HepG2 (cell line): ENCODE measurements at regions not wholly inside any gene's neighbourhood (a gene's known extent, or its start where the extent isn't known, plus 50 kb on each side); places are given as distances from the start of the nearest gene placed in this dataset.

Source experiments
- ATAC-seq: fragments of 200-7000 bp; cut with Tn5 transposase; 3 replicates; pipeline ENCODE4 v1.9.1; 2020; ENCODE audit warnings: mild to moderate bottlenecking, moderate library complexity
- BruUV-seq: library from RNA; stranded (reverse); fragments of 400-500 nt; replicated peaks from 2 replicates; lab custom pipeline; 2021; lab: Mats Ljungman, UMichigan
- CTCF ChIA-PET: fragments of 300-600 bp; formaldehyde crosslinking; extraction: SDS; loops from one replicate; lab custom pipeline; 2021; ENCODE audit warnings: low total read pairs, inconsistent platforms, low intra/inter-chr PET ratio; lab: Yijun Ruan, JAX
- POLR2A ChIA-PET: fragments of 350-600 bp; sonication (Branson Sonifier 250); formaldehyde crosslinking; loops from one replicate; lab custom pipeline; 2020; ENCODE audit warnings: antibody characterized with exemption, inconsistent platforms; lab: Yijun Ruan, JAX
- DNase-seq: peaks from one replicate; pipeline ENCODE4 v3.0.0-alpha.2; 2015; ENCODE audit warnings: low spot score
- FAIRE-seq: peaks from 3 replicates; lab custom pipeline; 2011; peaks lifted over from hg19 to GRCh38; lab: Jason Lieb, UNC
- H2AFZ ChIP-seq: one replicate; pipeline ENCODE4 v1.6.1; 2011; ENCODE audit warnings: low read length, inconsistent platforms
- H3K27ac ChIP-seq: fragments of 300-600 bp; 3 replicates; pipeline ENCODE4 v1.8.0; 2011; ENCODE audit warnings: mixed run types, mild to moderate bottlenecking, mixed read lengths, low read length, inconsistent platforms; ENCODE audit not compliant: insufficient read depth; ENCODE audit errors: extremely low read length
- H3K27me3 ChIP-seq, 2 experiments: fragments of 200-600 bp in 1 of 2; 2 replicates in 1 of 2; 3 replicates in 1 of 2; pipeline versions ENCODE4 v1.6.0 to v1.8.0; 2011; ENCODE audit warnings: low read length in 2 of 2, mild to moderate bottlenecking in 2 of 2, moderate library complexity in 2 of 2, inconsistent platforms in 1 of 2; ENCODE audit not compliant: insufficient read depth in 2 of 2, control insufficient read depth in 1 of 2
- H3K36me3 ChIP-seq, 2 experiments: fragments of 200-600 bp in 1 of 2; replicated peaks in 1 of 2; 2 replicates in 1 of 2; 3 replicates in 1 of 2; pipeline versions ENCODE4 v1.5.1 to v1.8.0; 2011; ENCODE audit warnings: low read length in 2 of 2, inconsistent platforms in 1 of 2; ENCODE audit not compliant: insufficient read depth in 2 of 2, control insufficient read depth in 1 of 2
- H3K4me1 ChIP-seq: 2 replicates; pipeline ENCODE4 v1.5.1; 2012; ENCODE audit warnings: low read length, inconsistent platforms; ENCODE audit not compliant: insufficient read depth
- H3K4me2 ChIP-seq: 2 replicates; pipeline ENCODE4 v1.6.0; 2011; ENCODE audit warnings: low read depth, low read length, inconsistent platforms
- H3K4me3 ChIP-seq, 3 experiments: fragments of 200-600 bp in 1 of 3; sonication (generic), shearing (Covaris generic) in 1 of 3; replicated peaks in 1 of 3; 2 replicates each; pipeline ENCODE4 v1.5.1; 2011 to 2016; ENCODE audit warnings: low read length in 3 of 3, inconsistent platforms in 2 of 3, low read depth in 2 of 3, mild to moderate bottlenecking in 2 of 3, control low read depth in 1 of 3, mixed read lengths in 1 of 3; ENCODE audit not compliant: insufficient read depth in 1 of 3
- H3K79me2 ChIP-seq: one replicate; pipeline ENCODE4 v1.6.1; 2011; ENCODE audit warnings: low read length, inconsistent platforms; ENCODE audit not compliant: insufficient read depth
- H3K9ac ChIP-seq: 2 replicates; pipeline ENCODE4 v1.6.0; 2011; ENCODE audit warnings: mild to moderate bottlenecking, low read depth, low read length, inconsistent platforms; ENCODE audit not compliant: insufficient read depth
- H3K9me3 ChIP-seq: 2 replicates; pipeline ENCODE4 v1.5.1; 2012; ENCODE audit warnings: mild to moderate bottlenecking, low read length
- H4K20me1 ChIP-seq: 2 replicates; pipeline ENCODE4 v1.6.0; 2011; ENCODE audit warnings: inconsistent platforms, mild to moderate bottlenecking, low read length, moderate library complexity; ENCODE audit not compliant: insufficient read depth
- CEBPB ChIP-seq: IDR thresholded peaks from 2 replicates; pipeline ENCODE4 v1.6.1; 2011; ENCODE audit warnings: low read depth, low read length, improper control_type of control experiment, borderline replicate concordance
- CEBPG ChIP-seq: IDR thresholded peaks from 2 replicates; pipeline ENCODE4 v1.6.1; 2016
- CHCHD3 ChIP-seq: sonication (generic); formaldehyde crosslinking; IDR thresholded peaks from 2 replicates; pipeline ENCODE4 v1.8.0; 2022; ENCODE audit warnings: mild to moderate bottlenecking, missing genetic modification reagents, moderate library complexity
- CTCF ChIP-seq: sonication (generic); formaldehyde crosslinking; IDR thresholded peaks from 2 replicates; pipeline ENCODE4 v1.5.0; 2020; ENCODE audit warnings: mild to moderate bottlenecking, missing genetic modification reagents, moderate library complexity
- MLLT10 ChIP-seq: sonication (generic); formaldehyde crosslinking; IDR thresholded peaks from 2 replicates; pipeline ENCODE4 v1.4.0; 2020; ENCODE audit warnings: missing genetic modification reagents
- NFE2 ChIP-seq: sonication (generic); formaldehyde crosslinking; IDR thresholded peaks from 2 replicates; pipeline ENCODE4 v1.4.0; 2020; ENCODE audit warnings: missing genetic modification reagents
- ZMYM2 ChIP-seq: sonication (generic); formaldehyde crosslinking; IDR thresholded peaks from 2 replicates; pipeline ENCODE4 v1.8.0; 2022; ENCODE audit warnings: mild to moderate bottlenecking, missing genetic modification reagents
- WGBS: methylation state at CpG from one replicate; pipeline ENCODE4 v1.1.6; 2017; ENCODE audit warnings: low lambda C conversion rate; 5-methylcytosine and 5-hydroxymethylcytosine counted together
- in situ Hi-C: cut with HindIII; loops from 2 replicates; pipeline ENCODE4 v1.10.0; 2017; ENCODE audit warnings: low pct_unique_long_range_greater_than_20kb; ENCODE audit not compliant: extremely low pct_ligation_motif_present
- intact Hi-C: fragments of 100-400 bp; cut with micrococcal nuclease; formaldehyde crosslinking; loops from one replicate; pipeline ENCODE4 v1.10.0; 2022; ENCODE audit not compliant: unreplicated experiment

GRCh38 chr2:41169744-41170143, 717.9 kb upstream of the SLC8A1 start:
- H3K4me3 ChIP-seq: no peak overlapping the region
- no peak overlapping the region for H3K4me2 ChIP-seq
- DNase-seq: no peak
- BruUV-seq: no TSS peak
- TF ChIP-seq CEBPB: 0 out of 2 replicates have a peak, but pooled peaks have one; percentile 38
- TF ChIP-seq CHCHD3: no peak
- 0 out of 2 replicates have a peak, but pooled peaks have one; percentile 7 for TF ChIP-seq CTCF (CRISPR knock-in tag)
- TF ChIP-seq CEBPG (CRISPR knock-in tag): peak; percentile 26; the same call in 1 of the 2 replicates
- TF ChIP-seq, all 625 proteins: peak for 3
- Histone ChIP-seq H3K9ac (no peak overlapping the region), H3K79me2 (no peaks in the 10 kb centered on the region), H4K20me1 (no peaks in the 10 kb centered on the region), H2AFZ (no peak overlapping the region), H3K36me3 (no peaks in the 10 kb centered on the region), H3K9me3 (no peaks in the 10 kb centered on the region), H3K27me3 (no peaks in the 10 kb centered on the region; a peak in 1 of 5 replicates), H3K27ac (no peak overlapping the region), H3K4me1 (no peaks in the 10 kb centered on the region)
- POLR2A ChIA-PET: no interaction called here
- CTCF ChIA-PET: no interaction called here
- intact Hi-C loops (no loop called here), in situ Hi-C loops (no loop called here)
- FAIRE-seq: no peak
- whole genome bisulfite sequencing: 2% methylated on average over 2 of the region's 2 CpGs
- no peak for ATAC-seq

- Histone ChIP-seq H3K27ac (no peak overlapping the region), H3K79me2 (no peaks in the 10 kb centered on the region), H2AFZ (no peak overlapping the region), H3K4me2 (no peak overlapping the region), H3K4me1 (no peaks in the 10 kb centered on the region), H3K9ac (no peak overlapping the region), H3K36me3 (no peaks in the 10 kb centered on the region), H3K9me3 (no peaks in the 10 kb centered on the region), H3K4me3 (no peak overlapping the region), H4K20me1 (no peaks in the 10 kb centered on the region), H3K27me3 (no peaks in the 10 kb centered on the region; a peak in 1 of 5 replicates)
- intact Hi-C loops (no loop called here), in situ Hi-C loops (no loop called here)
- ChIA-PET POLR2A (no interaction called here), CTCF (no interaction called here)
- ATAC-seq (no peak), DNase-seq (no peak), FAIRE-seq (no peak)
- 26% methylated on average over 1 of the region's 1 CpG for WGBS
- no TSS peak for BruUV-seq
- TF ChIP-seq NFE2 (CRISPR knock-in tag): no peak
- no peak for TF ChIP-seq MLLT10
- TF ChIP-seq ZMYM2 (CRISPR knock-in tag): no peak
Observed at GRCh38 chr2:41170589-41170988, 718.7 kb upstream of the SLC8A1 start.
